Right cardiac atrium (tissue), 5 donors: ENCODE measurements at regions not wholly inside any gene's neighbourhood (a gene's known extent, or its start where the extent isn't known, plus 50 kb on each side); places are given as distances from the start of the nearest gene placed in this dataset.
A peak's percentile ranks its signal among the peaks of the same experiment; 100 is the strongest.

ENCODE experiments used
- ATAC-seq, 2 donors: fragments of 200-7000 bp; cut with Tn5 transposase; one replicate each; pipeline versions ENCODE4 v1.8.0 to v1.9.1; 2020; ENCODE audit warnings: moderate library complexity in 2 of 2, mild to moderate bottlenecking in 1 of 2
- DNase-seq, 3 donors: peaks; one replicate each; pipeline ENCODE4 v3.0.0-alpha.2; 2020
- H3K27ac ChIP-seq: one replicate; pipeline ENCODE4 v1.5.1; 2013; ENCODE audit warnings: mild to moderate bottlenecking, low read length, control low read depth, moderate library complexity
- H3K27me3 ChIP-seq: one replicate; pipeline ENCODE4 v1.6.1; 2013; ENCODE audit not compliant: control insufficient read depth, insufficient read depth
- H3K4me1 ChIP-seq: one replicate; pipeline ENCODE4 v1.6.1; 2013; ENCODE audit warnings: low read length; ENCODE audit not compliant: control insufficient read depth, insufficient read depth
- H3K4me3 ChIP-seq: one replicate; pipeline ENCODE4 v1.5.1; 2013; ENCODE audit warnings: low read length, control low read depth
- H3K9me3 ChIP-seq: one replicate; pipeline ENCODE4 v1.6.1; 2013; ENCODE audit warnings: low read length; ENCODE audit not compliant: control insufficient read depth
- WGBS: extraction: QIAGEN DNeasy Blood & Tissue Kit; methylation state at CpG from one replicate; pipeline ENCODE4 v1.1.7; 2013; 5-methylcytosine and 5-hydroxymethylcytosine counted together
- intact Hi-C, 4 donors: fragments of 100-400 bp; cut with DNase I; formaldehyde crosslinking; loops; one replicate each; pipeline versions ENCODE4 v1.11.0 to v1.14.0; 2022 to 2023
- donor health status: healthy with polysubstance abuse.
- donor health status: DM: no; HTN: yes; CAD: no.
- donor health status: DM: no; HTN: no; CAD: no.
- donor health status: DM: no; HTN: yes; CAD: no; lungs with severe emphysema.
- donor health status: DM: yes; HTN: yes; CAD: no.

GRCh38 chr22:49123621-49124192 is 704.0 kb downstream of the BRD1 start:
- WGBS, result 68% methylated on average over 11 of the region's 11 CpGs

GRCh38 chr22:49119551-49119952 is 708.1 kb downstream of the BRD1 start:
- WGBS, result 25% methylated on average over 13 of the region's 13 CpGs
- Histone ChIP-seq H3K27me3 (no peaks in the 10 kb centered on the region), H3K4me3 (no peak overlapping the region), H3K27ac (no peak overlapping the region), H3K9me3 (no peaks in the 10 kb centered on the region), H3K4me1 (peaks cover 2% of the 10 kb centered on the region)
- intact Hi-C loops, result no loop called here
- DNase-seq, result peak; percentile 69 to 78 (median 77)
- ATAC-seq, result peak; percentile 80 to 95

More at GRCh38 chr22:49123621-49124192, 704.0 kb downstream of the BRD1 start:
- intact Hi-C loops, result loop anchor here in 1 of 4 donors (10.0 kb wide), 1 partner anchor 61 kb away; no protein-coding TSS in a partner anchor
- ATAC-seq (no peak), DNase-seq (no peak)
- Histone ChIP-seq H3K4me3 (no peak overlapping the region), H3K27me3 (no peaks in the 10 kb centered on the region), H3K4me1 (peaks cover 2% of the 10 kb centered on the region), H3K27ac (no peak overlapping the region), H3K9me3 (no peaks in the 10 kb centered on the region)

GRCh38 chr22:49118065-49118464 is 709.6 kb downstream of the BRD1 start:
- DNase-seq (no peak), ATAC-seq (no peak)
- no peaks in the 10 kb centered on the region for H3K9me3 ChIP-seq
- intact Hi-C loops, result no loop called here
- no peaks in the 10 kb centered on the region for H3K27me3 ChIP-seq
- H3K27ac ChIP-seq, result no peak overlapping the region
- no peak overlapping the region for H3K4me3 ChIP-seq
- H3K4me1 ChIP-seq, result peaks cover 2% of the 10 kb centered on the region
- 94% methylated on average over 17 of the region's 17 CpGs for WGBS

GRCh38 chr22:49117486-49117885 is 710.2 kb downstream of the BRD1 start:
- 74% methylated on average over 7 of the region's 7 CpGs for WGBS
- H3K27ac ChIP-seq, result no peak overlapping the region
- no peak for DNase-seq

GRCh38 chr22:49116486-49117120 is 711.1 kb downstream of the BRD1 start:
- intact Hi-C loops, result no loop called here
- Histone ChIP-seq H3K9me3 (no peaks in the 10 kb centered on the region), H3K4me3 (no peak overlapping the region), H3K27ac (no peak overlapping the region), H3K27me3 (no peaks in the 10 kb centered on the region), H3K4me1 (peaks cover 2% of the 10 kb centered on the region)
- DNase-seq (no peak), ATAC-seq (no peak)
- 82% methylated on average over 19 of the region's 19 CpGs for WGBS

More at GRCh38 chr22:49117486-49117885, 710.2 kb downstream of the BRD1 start:
- H3K27me3 ChIP-seq, result no peaks in the 10 kb centered on the region
- no peak for ATAC-seq
- no peaks in the 10 kb centered on the region for H3K9me3 ChIP-seq
- peaks cover 2% of the 10 kb centered on the region for H3K4me1 ChIP-seq
- no peak overlapping the region for H3K4me3 ChIP-seq
- intact Hi-C loops, result no loop called here

GRCh38 chr22:49116021-49116420 is 711.7 kb downstream of the BRD1 start:
- Histone ChIP-seq H3K27ac (no peak overlapping the region), H3K4me3 (no peak overlapping the region), H3K4me1 (peaks cover 2% of the 10 kb centered on the region), H3K27me3 (no peaks in the 10 kb centered on the region), H3K9me3 (no peaks in the 10 kb centered on the region)
- ATAC-seq (no peak), DNase-seq (no peak)
- intact Hi-C loops, result no loop called here
- WGBS, result 89% methylated on average over 19 of the region's 19 CpGs

GRCh38 chr22:49115197-49115596 is 712.5 kb downstream of the BRD1 start:
- no peak for ATAC-seq

GRCh38 chr22:49113758-49114157 is 713.9 kb downstream of the BRD1 start:
- DNase-seq, result no peak
- intact Hi-C loops, result no loop called here
- H3K27ac ChIP-seq, result no peak overlapping the region
- no peaks in the 10 kb centered on the region for H3K9me3 ChIP-seq
- H3K27me3 ChIP-seq, result no peaks in the 10 kb centered on the region
- WGBS, result 84% methylated on average over 12 of the region's 12 CpGs
- H3K4me1 ChIP-seq, result no peaks in the 10 kb centered on the region
- no peak for ATAC-seq
- no peak overlapping the region for H3K4me3 ChIP-seq

More at GRCh38 chr22:49115197-49115596, 712.5 kb downstream of the BRD1 start:
- WGBS, result 83% methylated on average over 7 of the region's 7 CpGs
- Histone ChIP-seq H3K27ac (no peak overlapping the region), H3K4me1 (peaks cover 2% of the 10 kb centered on the region), H3K27me3 (no peaks in the 10 kb centered on the region), H3K9me3 (no peaks in the 10 kb centered on the region), H3K4me3 (no peak overlapping the region)
- intact Hi-C loops, result no loop called here
- no peak for DNase-seq

- ATAC-seq, result no peak
- H3K27me3 ChIP-seq, result no peaks in the 10 kb centered on the region
Observed at GRCh38 chr22:49112661-49113626, 714.7 kb downstream of the BRD1 start.

GRCh38 chr22:49112176-49112575 is 715.5 kb downstream of the BRD1 start:
- Histone ChIP-seq H3K9me3 (no peaks in the 10 kb centered on the region), H3K4me3 (no peak overlapping the region), H3K4me1 (no peaks in the 10 kb centered on the region), H3K27ac (no peak overlapping the region), H3K27me3 (no peaks in the 10 kb centered on the region)
- DNase-seq (no peak), ATAC-seq (no peak)
- 89% methylated on average over 15 of the region's 15 CpGs for WGBS
- intact Hi-C loops, result no loop called here

More at GRCh38 chr22:49112661-49113626, 714.7 kb downstream of the BRD1 start:
- WGBS, result 76% methylated on average over 16 of the region's 16 CpGs
- DNase-seq, result no peak
- intact Hi-C loops, result no loop called here
- Histone ChIP-seq H3K4me1 (no peaks in the 10 kb centered on the region), H3K27ac (no peak overlapping the region), H3K4me3 (no peak overlapping the region), H3K9me3 (no peaks in the 10 kb centered on the region)

GRCh38 chr22:49111085-49111484 is 716.6 kb downstream of the BRD1 start:
- Histone ChIP-seq H3K27me3 (no peaks in the 10 kb centered on the region), H3K4me3 (no peak overlapping the region), H3K27ac (no peak overlapping the region), H3K9me3 (no peaks in the 10 kb centered on the region), H3K4me1 (no peaks in the 10 kb centered on the region)
- intact Hi-C loops, result no loop called here
- DNase-seq (no peak), ATAC-seq (no peak)
- 83% methylated on average over 15 of the region's 15 CpGs for WGBS
